Right lobe of liver (tissue), 6 donors: ENCODE measurements at regions not wholly inside any gene's neighbourhood (a gene's known extent, or its start where the extent isn't known, plus 50 kb on each side); places are given as distances from the start of the nearest gene placed in this dataset.

ENCODE experiments used
- ATAC-seq, 4 donors: fragments of 200-7000 bp; cut with Tn5 transposase; one replicate each; pipeline ENCODE4 v1.9.1; 2020; ENCODE audit warnings: mild to moderate bottlenecking in 4 of 4, moderate library complexity in 4 of 4
- DNase-seq, 3 donors: peaks; one replicate each; pipeline ENCODE4 v3.0.0-alpha.2; 2020
- H3K27ac ChIP-seq, 3 donors: fragments of 200-600 bp; one replicate each; pipeline ENCODE4 v1.8.0; 2022
- H3K27me3 ChIP-seq, 2 donors: fragments of 200-600 bp; one replicate each; pipeline ENCODE4 v1.8.0; 2022
- H3K36me3 ChIP-seq, 4 donors: fragments of 200-600 bp; sonication (generic) in 1 of 4; one replicate each; pipeline versions ENCODE4 v1.5.1 to v1.8.0; 2017 to 2022; ENCODE audit warnings: control low read depth in 1 of 4
- H3K4me1 ChIP-seq, 4 donors: fragments of 200-600 bp; sonication (generic) in 1 of 4; one replicate each; pipeline versions ENCODE4 v1.5.1 to v1.8.0; 2017 to 2022; ENCODE audit warnings: control low read depth in 1 of 4
- H3K4me3 ChIP-seq, 3 donors: fragments of 200-600 bp; one replicate each; pipeline ENCODE4 v1.8.0; 2022
- H3K9me3 ChIP-seq, 4 donors: fragments of 200-600 bp; sonication (generic) in 1 of 4; one replicate each; pipeline versions ENCODE4 v1.5.1 to v1.8.0; 2017 to 2022; ENCODE audit warnings: control low read depth in 1 of 4
- POLR2A ChIP-seq: fragments of 450-650 bp; IDR thresholded peaks from one replicate; pipeline ENCODE4 v1.6.1; 2017; ENCODE audit warnings: antibody characterized with exemption, mild to moderate bottlenecking
- WGBS: methylation state at CpG from one replicate; pipeline ENCODE4 v1.1.6; 2018; ENCODE audit warnings: low coverage, low lambda C conversion rate; ENCODE audit not compliant: insufficient coverage; ENCODE audit errors: missing lambda C conversion rate; 5-methylcytosine and 5-hydroxymethylcytosine counted together
- intact Hi-C, 2 donors: fragments of 100-400 bp; cut with DNase I; formaldehyde crosslinking; loops; one replicate each; pipeline versions ENCODE4 v1.11.2 to v1.14.1; 2022
- TF ChIP-seq, protein P1 (sequence below), 4 donors: fragments of 200-600 bp in 3 of 4; fragments of 450-650 bp in 1 of 4; IDR thresholded peaks; one replicate each; pipeline versions ENCODE4 v1.5.1 to v1.8.0; 2016 to 2022; ENCODE audit warnings: antibody characterized with exemption in 4 of 4, mild to moderate bottlenecking in 2 of 4
- donor health status: DM: no; HTN: yes; CAD: no.
- donor health status: DM: no; HTN: no; CAD: no.
- donor health status: DM: no; HTN: no; CAD: no.
- donor health status: DM: no; HTN: yes; CAD: no.
- donor health status: DM: no; HTN: yes; CAD: no.

DNA sequence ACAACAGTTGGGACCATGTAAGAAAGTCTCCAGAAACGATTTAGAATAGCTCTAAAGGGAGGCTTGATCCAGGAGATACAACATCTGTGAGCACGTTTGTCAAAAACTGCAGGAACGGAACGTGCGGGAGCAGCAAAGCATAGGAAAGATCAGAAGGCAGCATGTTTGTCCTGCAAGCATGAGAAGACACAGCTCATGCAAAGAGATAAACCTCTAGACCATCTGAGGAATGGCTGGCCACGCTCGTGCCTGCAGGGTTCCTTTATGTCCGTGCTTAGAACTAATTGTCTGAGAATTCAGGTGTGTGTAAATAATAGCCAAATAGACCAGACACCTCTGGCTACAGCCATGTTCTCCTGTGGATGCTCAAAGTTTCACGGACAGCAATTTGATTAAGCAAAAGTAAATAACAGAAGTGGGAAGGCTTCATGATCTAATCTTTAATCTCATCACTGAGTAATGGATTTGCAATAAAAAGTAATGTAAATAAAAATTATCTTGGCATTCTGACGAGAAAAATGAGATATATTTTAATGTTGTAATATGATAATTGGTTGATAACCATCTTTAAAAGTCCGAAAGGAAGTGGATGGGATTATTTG lies 534.8 kb upstream of the CDH7 start:
- Histone ChIP-seq H3K27me3 (no peaks in the 10 kb centered on the region), H3K4me1 (no peaks in the 10 kb centered on the region), H3K36me3 (no peaks in the 10 kb centered on the region), H3K9me3 (no peaks in the 10 kb centered on the region), H3K27ac (no peak overlapping the region), H3K4me3 (no peak overlapping the region)
- DNase-seq, result no peak
- intact Hi-C loops, result no loop called here
- TF ChIP-seq, protein P1, sequence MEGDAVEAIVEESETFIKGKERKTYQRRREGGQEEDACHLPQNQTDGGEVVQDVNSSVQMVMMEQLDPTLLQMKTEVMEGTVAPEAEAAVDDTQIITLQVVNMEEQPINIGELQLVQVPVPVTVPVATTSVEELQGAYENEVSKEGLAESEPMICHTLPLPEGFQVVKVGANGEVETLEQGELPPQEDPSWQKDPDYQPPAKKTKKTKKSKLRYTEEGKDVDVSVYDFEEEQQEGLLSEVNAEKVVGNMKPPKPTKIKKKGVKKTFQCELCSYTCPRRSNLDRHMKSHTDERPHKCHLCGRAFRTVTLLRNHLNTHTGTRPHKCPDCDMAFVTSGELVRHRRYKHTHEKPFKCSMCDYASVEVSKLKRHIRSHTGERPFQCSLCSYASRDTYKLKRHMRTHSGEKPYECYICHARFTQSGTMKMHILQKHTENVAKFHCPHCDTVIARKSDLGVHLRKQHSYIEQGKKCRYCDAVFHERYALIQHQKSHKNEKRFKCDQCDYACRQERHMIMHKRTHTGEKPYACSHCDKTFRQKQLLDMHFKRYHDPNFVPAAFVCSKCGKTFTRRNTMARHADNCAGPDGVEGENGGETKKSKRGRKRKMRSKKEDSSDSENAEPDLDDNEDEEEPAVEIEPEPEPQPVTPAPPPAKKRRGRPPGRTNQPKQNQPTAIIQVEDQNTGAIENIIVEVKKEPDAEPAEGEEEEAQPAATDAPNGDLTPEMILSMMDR (IDR thresholded peaks at IDR 0.05), result no peak
- no peak for TF ChIP-seq POLR2A
- ATAC-seq, result no peak
- 40% methylated on average over 11 of the region's 11 CpGs for WGBS

DNA sequence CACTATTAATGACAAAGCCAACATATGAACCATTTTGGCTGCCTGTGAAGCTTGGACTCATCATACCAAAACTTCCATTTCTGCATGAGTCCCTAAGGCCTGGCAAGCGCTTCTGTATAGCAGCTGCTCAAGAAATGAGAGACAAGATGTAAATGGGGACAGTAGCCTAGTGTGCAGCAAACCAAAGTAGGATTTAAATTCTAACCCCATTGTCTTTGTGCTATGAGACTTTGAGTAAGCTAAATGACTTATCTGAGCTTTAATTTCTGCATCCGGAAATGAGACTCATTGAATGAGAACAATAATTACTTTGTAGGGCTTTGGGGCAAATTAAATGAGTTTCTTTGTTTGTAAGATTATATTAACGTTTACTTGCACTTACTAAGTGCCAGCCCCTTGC lies 536.4 kb upstream of the CDH7 start:
- no peak overlapping the region for H3K4me3 ChIP-seq
- TF ChIP-seq POLR2A, result no peak
- TF ChIP-seq, protein P1 (IDR thresholded peaks at IDR 0.05), result no peak
- H3K4me1 ChIP-seq, result no peaks in the 10 kb centered on the region
- no peak for ATAC-seq
- no peaks in the 10 kb centered on the region for H3K27me3 ChIP-seq
- no peak overlapping the region for H3K27ac ChIP-seq
- WGBS, result 58% methylated on average over 3 of the region's 3 CpGs
- no peaks in the 10 kb centered on the region for H3K9me3 ChIP-seq
- DNase-seq, result no peak
- H3K36me3 ChIP-seq, result no peaks in the 10 kb centered on the region
- intact Hi-C loops, result no loop called here

DNA sequence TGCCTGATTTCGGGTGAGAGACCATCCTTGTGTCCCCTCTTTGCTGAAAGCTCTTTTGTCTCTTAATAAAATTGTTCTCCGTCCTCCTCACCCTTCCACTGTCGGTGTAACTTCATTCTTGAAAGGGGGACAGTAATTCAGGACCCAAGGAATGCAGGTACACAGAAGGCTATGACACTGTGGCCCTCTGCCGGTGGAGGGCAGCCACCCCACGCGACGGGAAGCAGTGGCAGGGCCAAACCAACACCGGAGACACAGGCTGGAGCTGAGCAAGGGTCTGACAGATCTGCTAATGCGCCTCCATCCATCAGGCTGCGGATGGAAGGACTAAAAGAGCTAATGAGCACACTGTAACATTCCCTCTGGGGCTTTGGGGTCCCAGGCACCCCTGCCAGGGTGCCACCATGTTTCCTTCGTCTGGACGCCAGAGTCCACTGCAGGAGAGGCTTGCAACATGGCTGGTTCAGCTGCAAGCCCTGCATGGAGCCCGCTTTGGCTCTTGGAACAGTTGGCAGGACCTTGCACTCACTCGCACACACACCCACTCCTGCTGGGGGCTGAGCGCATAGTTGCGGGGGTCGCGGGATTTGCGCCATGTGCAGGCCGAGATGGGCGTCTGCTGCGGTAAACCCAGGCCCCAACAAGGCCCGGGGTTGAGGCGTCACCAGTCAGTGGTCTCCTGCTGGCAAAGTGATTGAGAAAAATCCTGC lies 544.1 kb upstream of the CDH7 start:
- DNase-seq (no peak), ATAC-seq (no peak)
- no peaks in the 10 kb centered on the region for H3K4me1 ChIP-seq
- no peaks in the 10 kb centered on the region for H3K9me3 ChIP-seq
- no peaks in the 10 kb centered on the region for H3K36me3 ChIP-seq
- WGBS, result 61% methylated on average over 22 of the region's 24 CpGs
- TF ChIP-seq POLR2A, result no peak
- TF ChIP-seq, protein P1 (IDR thresholded peaks at IDR 0.05), result no peak
- H3K27ac ChIP-seq, result no peak overlapping the region
- H3K4me3 ChIP-seq, result no peak overlapping the region
- intact Hi-C loops, result no loop called here
- no peaks in the 10 kb centered on the region for H3K27me3 ChIP-seq

DNA sequence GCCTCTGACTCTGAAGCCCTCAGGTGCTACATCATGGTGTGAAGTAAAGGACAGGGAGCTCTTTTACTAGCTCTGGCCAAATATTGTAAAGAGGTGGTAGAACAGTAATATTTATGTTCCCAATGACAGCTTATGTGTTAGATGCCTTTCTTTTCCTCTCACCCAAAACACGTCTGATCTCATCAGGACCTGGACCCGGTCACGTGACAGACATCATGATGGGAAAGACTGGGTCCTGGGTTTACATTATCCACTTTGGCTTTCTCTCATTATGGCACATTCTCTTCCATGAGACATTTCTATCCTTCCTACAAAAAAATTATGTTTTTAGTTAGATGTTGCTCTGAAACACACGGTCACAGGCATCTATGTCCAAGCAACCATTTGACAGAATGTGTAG lies 548.7 kb upstream of the CDH7 start:
- no peaks in the 10 kb centered on the region for H3K36me3 ChIP-seq
- no peaks in the 10 kb centered on the region for H3K9me3 ChIP-seq
- H3K27ac ChIP-seq, result no peak overlapping the region
- DNase-seq, result no peak
- no peak for ATAC-seq
- intact Hi-C loops, result no loop called here
- 77% methylated on average over 4 of the region's 4 CpGs for WGBS
- H3K4me3 ChIP-seq, result no peak overlapping the region
- no peaks in the 10 kb centered on the region for H3K27me3 ChIP-seq
- H3K4me1 ChIP-seq, result no peaks in the 10 kb centered on the region
- TF ChIP-seq POLR2A, result no peak
- TF ChIP-seq, protein P1 (IDR thresholded peaks at IDR 0.05), result no peak
